CD4-positive, alpha-beta T cell treated with Interleukin-4 for 1 hour (primary cell): ENCODE measurements at regions not wholly inside any gene's neighbourhood (a gene's known extent, or its start where the extent isn't known, plus 50 kb on each side); places are given as distances from the start of the nearest gene placed in this dataset.
"Not testable (repeated sequence)": the region's sequence is repeated elsewhere in the genome, so short reads cannot be mapped to it uniquely, and the experiment has no call there.

Experiments used
- DNase-seq, 2 donors: peaks; one replicate each; pipeline ENCODE4 v3.0.0-alpha.2; 2020 to 2022

DNA sequence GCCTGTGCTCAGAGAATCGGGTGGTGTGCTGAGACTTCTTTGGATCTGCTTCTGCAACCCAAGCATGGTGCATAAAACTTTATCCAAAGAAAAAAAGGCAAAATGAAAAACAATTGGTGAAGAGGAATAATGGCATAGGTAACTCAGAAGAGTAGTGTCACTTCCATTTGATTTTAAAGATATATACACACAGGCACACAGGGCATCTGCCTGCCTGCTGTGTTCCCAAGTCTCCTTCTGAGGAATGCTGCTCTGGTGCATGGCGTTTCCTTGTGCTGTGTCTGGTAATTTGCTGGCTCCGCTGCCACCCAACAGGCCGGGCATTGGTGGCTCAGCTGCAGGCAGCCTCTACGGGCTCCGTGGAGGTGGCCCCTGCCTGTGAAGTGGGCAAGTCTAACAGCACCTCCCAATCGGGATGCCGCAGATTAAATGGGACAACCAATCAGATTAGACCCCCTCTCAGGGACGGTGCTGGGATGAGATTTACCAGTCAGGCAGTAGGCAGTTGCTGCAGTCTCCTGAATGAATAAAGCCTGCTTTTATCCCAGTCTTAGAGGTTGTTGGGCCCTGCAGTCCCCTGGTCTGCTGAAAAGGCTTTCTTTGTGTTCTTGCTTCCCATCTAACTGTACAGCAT, 253.7 kb upstream of the RASGRP1 start:
- no peak for DNase-seq

DNA sequence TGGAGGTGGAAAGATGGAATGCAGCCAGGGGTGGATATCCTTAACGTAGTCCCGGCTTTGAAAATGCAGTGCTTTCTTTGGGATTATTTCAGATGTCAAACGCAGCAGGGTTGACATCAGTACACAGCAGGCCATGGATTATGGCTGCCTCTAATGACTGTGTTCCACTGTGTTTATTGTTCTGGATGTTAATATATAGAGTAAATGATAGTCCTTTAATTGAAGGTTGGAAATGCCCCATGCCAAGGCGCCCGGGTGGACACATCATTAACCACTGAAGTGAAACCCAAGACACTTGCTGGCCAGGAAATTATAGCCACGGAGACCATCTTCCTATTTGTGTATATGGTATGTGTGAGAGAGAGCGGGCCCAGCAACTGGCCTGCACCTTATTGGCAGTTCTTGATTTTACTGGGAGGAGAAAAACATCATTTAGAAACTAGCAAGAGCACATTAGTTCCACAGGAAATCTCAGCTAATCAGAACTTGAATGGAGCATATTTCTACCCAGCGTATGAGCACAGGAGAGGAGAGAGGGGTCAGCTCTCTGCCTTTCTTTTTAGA, 254.9 kb upstream of the RASGRP1 start:
- DNase-seq = no peak

DNA sequence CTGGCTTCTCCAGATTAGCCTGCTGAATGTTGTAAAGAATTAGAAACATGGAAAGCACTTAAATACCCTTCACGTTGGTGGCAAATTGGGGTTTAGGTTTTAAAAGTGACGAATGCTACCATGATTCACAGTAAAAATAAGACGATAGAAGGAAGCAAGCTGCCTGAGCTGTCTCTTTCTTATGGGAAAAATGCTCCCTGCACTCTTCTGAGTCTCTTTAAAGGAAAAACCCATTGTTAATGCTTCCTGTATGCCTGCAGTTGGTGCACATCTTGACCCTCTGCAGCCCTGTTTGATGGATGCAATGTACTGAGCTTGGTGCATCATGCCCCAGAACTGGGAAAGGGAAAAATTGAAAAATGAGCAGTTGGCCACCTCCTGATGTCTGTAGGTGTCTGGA, 258.6 kb upstream of the RASGRP1 start:
- no peak for DNase-seq

DNA sequence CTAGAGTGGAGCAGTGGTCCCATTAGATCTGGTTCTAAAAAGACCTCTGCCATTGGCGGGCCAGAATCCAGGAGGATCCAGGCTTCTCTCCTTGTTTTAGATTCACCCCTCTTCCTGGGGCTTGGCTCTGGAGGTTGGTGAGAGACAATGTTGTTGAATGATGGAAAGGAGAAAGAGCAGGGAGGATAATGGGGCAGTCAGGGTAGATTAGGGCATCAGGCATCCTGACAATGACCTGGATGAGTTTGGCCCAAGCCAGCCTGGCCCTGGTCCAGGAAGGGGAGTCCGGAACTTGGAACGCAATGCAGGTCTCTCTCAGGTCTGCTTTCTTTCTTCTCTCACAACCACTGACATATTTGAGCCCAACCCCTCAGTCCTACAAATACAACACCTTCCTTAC, 260.1 kb upstream of the RASGRP1 start:
- DNase-seq = no peak

- no peak for DNase-seq
Measured at GRCh38 chr15:38826880-38827279, 262.3 kb upstream of the RASGRP1 start.

- DNase-seq = no peak
Measured at GRCh38 chr15:38828031-38828532, 263.5 kb upstream of the RASGRP1 start.

DNA sequence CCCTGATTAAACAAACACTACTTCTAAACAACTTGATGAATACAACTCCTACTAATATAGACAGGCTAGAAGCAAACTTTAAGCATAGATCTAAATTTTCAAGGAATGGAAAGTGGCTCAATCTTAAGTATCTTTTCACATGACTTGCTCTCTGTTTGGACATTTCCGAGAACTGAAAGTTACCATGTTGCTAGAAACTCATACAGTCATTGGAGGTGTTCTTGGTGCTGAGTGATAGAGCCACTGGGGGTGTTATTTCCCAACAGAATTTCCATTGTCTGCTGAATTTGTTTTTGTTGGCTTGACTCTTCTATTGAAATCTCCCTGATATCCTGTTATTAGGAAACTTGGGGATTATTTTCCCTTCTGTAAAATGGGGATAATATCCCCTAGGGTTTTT, 264.5 kb upstream of the RASGRP1 start:
- DNase-seq = no peak

DNA sequence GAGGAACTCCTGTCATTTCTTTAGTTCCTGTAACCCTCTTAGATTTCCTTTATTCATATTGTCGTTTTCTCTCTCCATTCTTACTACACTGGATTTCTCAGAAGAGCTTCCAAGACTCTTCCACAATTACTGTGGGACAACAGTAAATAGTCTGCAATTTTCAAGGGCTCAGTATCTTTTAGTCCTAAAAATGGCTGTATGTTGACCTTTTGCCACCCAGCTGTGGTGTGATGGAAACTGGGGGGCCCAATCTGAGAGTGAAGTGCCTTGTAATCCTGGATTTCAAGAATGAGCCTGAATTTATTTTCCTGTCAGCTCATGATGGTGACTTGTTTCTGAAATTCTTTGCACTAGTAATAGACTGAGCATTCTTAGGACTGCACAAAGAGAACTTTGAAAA, 277.6 kb upstream of the RASGRP1 start:
- DNase-seq = no peak

GRCh38 chr15:38843051-38843501, 278.5 kb upstream of the RASGRP1 start:
- DNase-seq = no peak

DNA sequence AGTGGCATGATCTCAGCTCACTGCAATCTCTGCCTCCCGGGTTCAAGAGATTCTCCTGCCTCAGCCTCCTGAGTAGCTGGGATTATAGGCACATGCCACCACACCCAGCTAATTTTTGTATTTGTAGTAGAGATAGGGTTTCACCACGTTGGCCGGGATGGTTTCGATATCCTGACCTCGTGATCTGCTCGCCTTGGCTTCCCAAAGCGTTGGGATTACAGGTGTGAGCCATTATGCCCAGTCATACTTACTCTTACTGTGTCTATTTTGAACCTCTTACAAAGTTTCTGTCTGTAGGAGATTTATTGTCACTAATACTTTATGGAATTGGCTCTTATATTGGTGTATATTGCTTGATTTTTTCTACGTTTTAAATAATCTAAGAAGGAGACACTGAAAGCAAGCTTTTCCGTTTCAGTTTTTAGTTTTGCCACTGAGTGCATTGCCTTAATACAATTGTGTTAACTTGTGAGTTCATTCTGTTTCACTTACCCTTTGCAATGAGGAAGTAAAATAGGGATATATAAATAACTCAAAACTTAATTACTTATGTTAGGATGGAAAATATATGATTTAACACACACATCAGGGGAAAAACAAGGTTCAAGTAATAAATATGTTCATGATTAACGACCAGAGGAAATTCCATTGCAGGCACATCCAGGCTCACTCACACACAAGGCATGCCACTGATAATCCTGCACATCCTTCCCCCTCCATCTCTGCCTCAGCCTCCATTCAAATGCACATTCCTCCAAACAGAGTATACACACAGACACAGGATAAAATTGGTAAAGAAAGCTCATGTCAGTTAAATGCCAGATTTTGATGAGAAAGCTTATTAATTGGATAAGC, 279.3 kb upstream of the RASGRP1 start:
- DNase-seq = no peak

DNA sequence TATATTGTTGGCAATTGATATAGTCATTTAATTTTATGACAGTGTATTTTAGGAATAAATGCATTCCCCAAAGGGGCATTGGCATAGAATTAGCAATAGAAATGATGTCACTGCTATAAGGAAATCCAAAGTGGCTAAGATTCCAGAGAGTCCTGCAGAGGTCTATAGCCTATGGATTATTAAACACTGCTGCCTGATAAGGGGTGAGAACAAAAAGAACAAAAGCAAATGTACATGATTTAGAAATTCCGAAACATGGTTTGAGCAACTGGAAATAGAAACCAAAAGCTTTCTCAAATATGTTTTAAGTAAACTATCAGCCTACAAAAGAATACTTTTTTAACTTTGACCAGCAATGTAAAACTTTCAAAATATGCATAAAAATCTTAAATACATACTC, 280.1 kb upstream of the RASGRP1 start:
- DNase-seq = no peak

DNA sequence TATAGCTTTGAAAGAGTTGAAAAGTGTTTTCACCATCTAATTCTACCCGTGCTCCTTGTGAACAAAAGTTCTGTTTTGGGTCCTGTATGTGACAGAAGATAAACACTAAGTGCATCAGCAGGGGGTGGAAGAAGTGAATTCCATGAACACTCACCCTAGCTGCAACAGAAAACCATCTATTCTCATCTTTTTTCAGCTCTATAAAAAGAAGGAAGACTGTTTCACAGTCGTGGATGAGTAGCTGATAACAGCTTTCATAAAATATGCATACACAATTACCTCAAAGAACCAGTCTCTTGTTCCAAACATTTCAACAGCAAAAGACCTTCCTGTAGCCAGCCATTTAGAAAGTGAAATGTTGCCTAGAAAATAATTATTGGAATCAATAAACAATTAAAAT, 281.7 kb upstream of the RASGRP1 start:
- DNase-seq = no peak

GRCh38 chr15:38847666-38848065, 283.1 kb upstream of the RASGRP1 start:
- DNase-seq = no peak

- DNase-seq = no peak
Measured at GRCh38 chr15:38849046-38849445, 284.4 kb upstream of the RASGRP1 start.

- DNase-seq = not testable (repeated sequence)
Measured at GRCh38 chr15:38852188-38852587, 287.6 kb upstream of the RASGRP1 start.

DNA sequence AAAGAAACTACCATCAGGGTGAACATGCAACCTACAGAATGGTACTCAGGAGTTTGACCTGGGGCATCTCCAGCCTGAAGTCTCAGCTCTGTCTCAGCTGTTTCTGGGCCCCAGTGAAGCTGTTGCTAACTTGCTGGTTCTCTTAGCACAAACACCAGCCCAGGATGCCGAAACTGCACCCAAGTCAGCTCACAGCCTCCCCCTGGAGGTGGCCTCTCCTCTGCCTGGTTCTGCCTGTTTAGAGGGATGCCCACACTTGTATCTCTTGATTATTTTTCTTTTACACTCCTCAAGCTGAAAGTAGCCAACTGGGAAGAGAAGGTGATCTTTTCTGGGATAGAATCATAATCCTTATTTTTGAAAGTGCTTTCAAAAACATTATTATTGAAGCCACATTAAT, 289.0 kb upstream of the RASGRP1 start:
- peak in 1 of 2 donors; percentile 24 for DNase-seq

GRCh38 chr15:38854506-38854905, 289.9 kb upstream of the RASGRP1 start:
- DNase-seq = no peak

DNA sequence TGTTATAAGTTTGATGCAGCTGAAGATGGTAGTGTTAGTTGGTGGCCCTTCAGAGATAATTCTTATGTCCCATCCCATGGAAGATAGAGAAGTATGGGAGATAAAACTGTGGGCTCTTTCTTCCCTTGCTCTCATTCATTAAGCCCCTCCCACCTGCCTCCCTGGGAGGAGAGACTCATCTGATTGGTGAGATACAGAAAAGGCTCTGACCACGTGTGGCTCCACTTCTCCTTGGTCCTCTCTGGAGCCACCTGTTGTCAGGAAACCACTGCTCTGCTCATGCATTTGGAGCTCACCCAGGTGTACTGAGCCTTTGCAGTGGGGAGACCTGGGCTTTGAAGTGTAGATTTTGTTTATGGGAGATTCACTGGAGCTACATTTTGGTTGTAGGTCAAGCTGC, 293.2 kb upstream of the RASGRP1 start:
- no peak for DNase-seq

- no peak for DNase-seq
Measured at GRCh38 chr15:38859574-38859973, 295.0 kb upstream of the RASGRP1 start.

- DNase-seq = no peak
Measured at GRCh38 chr15:38860253-38860652, 295.6 kb upstream of the RASGRP1 start.

- no peak for DNase-seq
Measured at GRCh38 chr15:38860674-38861073, 296.1 kb upstream of the RASGRP1 start.

GRCh38 chr15:38861108-38861507, 296.5 kb upstream of the RASGRP1 start:
- DNase-seq = no peak

GRCh38 chr15:38862099-38862498, 297.5 kb upstream of the RASGRP1 start:
- DNase-seq = no peak

DNA sequence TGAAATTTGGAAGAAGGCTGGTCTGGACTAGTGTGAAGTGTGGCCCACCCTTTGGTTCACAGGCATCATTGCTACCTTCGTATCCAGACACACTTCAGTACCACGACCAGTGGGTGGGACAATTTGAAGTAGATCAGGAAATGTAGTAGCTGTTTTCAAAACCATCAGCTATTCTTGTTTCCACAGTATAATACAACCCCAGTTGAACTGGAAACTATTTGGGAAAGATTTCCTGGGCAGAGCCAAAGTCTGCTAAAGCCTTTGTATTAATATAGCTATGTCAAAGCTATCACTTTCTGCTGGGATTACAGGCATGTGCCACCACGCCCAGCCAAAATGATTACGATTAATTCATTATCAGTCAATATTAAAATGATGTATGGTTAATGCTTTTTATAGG, 298.8 kb upstream of the RASGRP1 start:
- DNase-seq = no peak
